Mucosa of descending colon (tissue), 3 donors: ENCODE measurements at regions not wholly inside any gene's neighbourhood (a gene's known extent, or its start where the extent isn't known, plus 50 kb on each side); places are given as distances from the start of the nearest gene placed in this dataset.

Source experiments
- ATAC-seq: fragments of 200-7000 bp; cut with Tn5 transposase; one replicate; pipeline ENCODE4 v1.9.1; 2020; ENCODE audit warnings: mild to moderate bottlenecking, moderate library complexity
- DNase-seq, 3 donors: peaks; one replicate each; pipeline ENCODE4 v3.0.0-alpha.2; 2020
- H3K36me3 ChIP-seq: fragments of 200-600 bp; one replicate; pipeline ENCODE4 v1.8.0; 2021; ENCODE audit warnings: low read depth, mild to moderate bottlenecking
- H3K4me1 ChIP-seq: fragments of 200-600 bp; one replicate; pipeline ENCODE4 v1.8.0; 2021; ENCODE audit warnings: low read depth, mild to moderate bottlenecking
- H3K4me3 ChIP-seq: fragments of 200-600 bp; one replicate; pipeline ENCODE4 v1.8.0; 2021; ENCODE audit warnings: mild to moderate bottlenecking
- H3K9me3 ChIP-seq: fragments of 200-600 bp; one replicate; pipeline ENCODE4 v1.8.0; 2021; ENCODE audit warnings: mild to moderate bottlenecking
- intact Hi-C, 2 donors: fragments of 100-400 bp; cut with DNase I in 1 of 2; cut with micrococcal nuclease in 1 of 2; formaldehyde crosslinking; loops; one replicate each; pipeline versions ENCODE4 v1.11.0 to v1.11.1; 2022; cut with DNase I, micrococcal nuclease
- TF ChIP-seq, protein P1 (sequence below): fragments of 200-600 bp; IDR thresholded peaks from one replicate; pipeline ENCODE4 v1.8.0; 2022; ENCODE audit warnings: antibody characterized with exemption, mild to moderate bottlenecking
- donor health status: DM: no; HTN: no; CAD: no; lungs with moderate emphysema.
- donor health status: DM: no; HTN: no; CAD: no.
- donor health status: DM: no; HTN: yes; CAD: no.

GRCh38 chr3:18683900-18684299, 258.8 kb upstream of the SATB1 start:
- no peaks in the 10 kb centered on the region for H3K9me3 ChIP-seq
- intact Hi-C loops: no loop called here
- ATAC-seq: no peak

DNA sequence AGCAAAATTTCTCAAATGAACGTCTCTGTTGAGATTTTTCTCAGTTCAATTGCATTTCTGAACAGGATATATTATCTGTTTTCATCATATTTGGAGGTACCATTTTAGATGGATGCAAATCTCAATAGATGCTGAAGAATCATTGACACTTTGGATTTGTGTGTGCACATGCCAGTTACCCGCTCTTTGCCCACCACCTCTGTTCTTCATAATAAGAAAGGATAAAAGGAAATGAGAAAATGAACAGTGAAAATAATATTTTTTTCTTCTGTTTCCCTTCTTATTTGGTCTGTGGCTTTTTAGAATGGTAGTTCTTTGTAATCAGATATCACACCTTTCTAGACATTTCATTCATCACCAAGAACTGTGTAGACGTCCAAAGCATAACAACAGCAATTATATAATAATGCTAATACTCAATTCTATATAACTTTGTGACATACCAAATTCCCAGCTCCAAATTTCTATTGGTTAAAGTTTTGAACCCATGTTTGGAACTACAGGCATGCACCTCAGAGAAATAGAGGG, 256.7 kb upstream of the SATB1 start:
- no peak for DNase-seq
- no peaks in the 10 kb centered on the region for H3K4me1 ChIP-seq

More at GRCh38 chr3:18683900-18684299, 258.8 kb upstream of the SATB1 start:
- DNase-seq: no peak
- no peaks in the 10 kb centered on the region for H3K36me3 ChIP-seq
- no peaks in the 10 kb centered on the region for H3K4me1 ChIP-seq
- TF ChIP-seq, protein P1, sequence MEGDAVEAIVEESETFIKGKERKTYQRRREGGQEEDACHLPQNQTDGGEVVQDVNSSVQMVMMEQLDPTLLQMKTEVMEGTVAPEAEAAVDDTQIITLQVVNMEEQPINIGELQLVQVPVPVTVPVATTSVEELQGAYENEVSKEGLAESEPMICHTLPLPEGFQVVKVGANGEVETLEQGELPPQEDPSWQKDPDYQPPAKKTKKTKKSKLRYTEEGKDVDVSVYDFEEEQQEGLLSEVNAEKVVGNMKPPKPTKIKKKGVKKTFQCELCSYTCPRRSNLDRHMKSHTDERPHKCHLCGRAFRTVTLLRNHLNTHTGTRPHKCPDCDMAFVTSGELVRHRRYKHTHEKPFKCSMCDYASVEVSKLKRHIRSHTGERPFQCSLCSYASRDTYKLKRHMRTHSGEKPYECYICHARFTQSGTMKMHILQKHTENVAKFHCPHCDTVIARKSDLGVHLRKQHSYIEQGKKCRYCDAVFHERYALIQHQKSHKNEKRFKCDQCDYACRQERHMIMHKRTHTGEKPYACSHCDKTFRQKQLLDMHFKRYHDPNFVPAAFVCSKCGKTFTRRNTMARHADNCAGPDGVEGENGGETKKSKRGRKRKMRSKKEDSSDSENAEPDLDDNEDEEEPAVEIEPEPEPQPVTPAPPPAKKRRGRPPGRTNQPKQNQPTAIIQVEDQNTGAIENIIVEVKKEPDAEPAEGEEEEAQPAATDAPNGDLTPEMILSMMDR: no peak
- H3K4me3 ChIP-seq: no peak overlapping the region

DNA sequence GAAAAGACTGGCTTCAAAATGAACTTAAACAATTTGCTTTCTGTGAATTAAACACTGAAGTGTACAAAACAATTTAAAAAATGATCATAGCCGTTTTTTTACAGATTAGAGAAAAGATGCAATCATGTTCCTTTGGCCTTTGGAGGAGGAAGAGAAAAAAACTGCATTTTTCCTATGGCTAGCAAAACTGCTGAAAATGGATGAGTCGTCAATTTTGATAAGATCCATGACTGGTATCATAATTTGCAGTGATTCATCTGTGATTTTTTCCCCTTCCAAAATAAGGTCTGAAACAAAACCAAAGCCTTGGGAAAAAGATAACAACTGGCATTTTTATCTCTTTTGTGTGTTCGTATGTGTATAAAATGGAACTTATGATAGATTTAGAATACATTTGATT, 255.6 kb upstream of the SATB1 start:
- H3K4me1 ChIP-seq: no peaks in the 10 kb centered on the region
- no peak overlapping the region for H3K4me3 ChIP-seq
- TF ChIP-seq, protein P1: no peak
- DNase-seq (no peak), ATAC-seq (no peak)
- H3K9me3 ChIP-seq: no peaks in the 10 kb centered on the region
- no peaks in the 10 kb centered on the region for H3K36me3 ChIP-seq
- intact Hi-C loops: no loop called here

More for the DNA sequence above, 256.7 kb upstream of the SATB1 start:
- no peak for ATAC-seq
- TF ChIP-seq, protein P1: no peak
- no peaks in the 10 kb centered on the region for H3K9me3 ChIP-seq
- H3K4me3 ChIP-seq: no peak overlapping the region
- H3K36me3 ChIP-seq: no peaks in the 10 kb centered on the region
- intact Hi-C loops: no loop called here

DNA sequence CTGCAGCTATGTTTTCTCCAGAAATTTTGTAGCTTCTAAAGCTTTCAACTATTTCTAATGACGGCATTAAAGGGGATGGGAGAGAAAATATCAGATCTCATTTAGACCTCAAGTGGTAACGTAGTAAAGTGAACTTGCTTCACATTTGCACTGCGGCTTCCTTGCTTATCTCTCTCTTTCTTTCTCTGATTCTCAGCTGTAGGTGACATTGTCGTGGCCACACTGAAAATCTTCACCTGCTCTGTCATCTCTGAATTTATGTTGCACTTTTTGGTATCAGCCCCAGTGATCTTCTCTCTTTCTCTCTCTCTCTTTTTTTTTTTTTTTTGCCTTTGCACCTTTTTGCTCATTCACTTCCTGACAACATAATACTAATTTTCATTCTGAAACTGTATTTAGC, 254.1 kb upstream of the SATB1 start:
- ATAC-seq: no peak
- intact Hi-C loops: no loop called here
- DNase-seq: no peak
- Histone ChIP-seq H3K36me3 (no peaks in the 10 kb centered on the region), H3K4me1 (no peaks in the 10 kb centered on the region), H3K4me3 (no peak overlapping the region), H3K9me3 (no peaks in the 10 kb centered on the region)
- TF ChIP-seq, protein P1: no peak

GRCh38 chr3:18675197-18675596, 250.1 kb upstream of the SATB1 start:
- Histone ChIP-seq H3K36me3 (no peaks in the 10 kb centered on the region), H3K9me3 (no peaks in the 10 kb centered on the region), H3K4me3 (no peak overlapping the region), H3K4me1 (no peaks in the 10 kb centered on the region)
- DNase-seq (no peak), ATAC-seq (no peak)
- intact Hi-C loops: no loop called here
- TF ChIP-seq, protein P1: no peak

DNA sequence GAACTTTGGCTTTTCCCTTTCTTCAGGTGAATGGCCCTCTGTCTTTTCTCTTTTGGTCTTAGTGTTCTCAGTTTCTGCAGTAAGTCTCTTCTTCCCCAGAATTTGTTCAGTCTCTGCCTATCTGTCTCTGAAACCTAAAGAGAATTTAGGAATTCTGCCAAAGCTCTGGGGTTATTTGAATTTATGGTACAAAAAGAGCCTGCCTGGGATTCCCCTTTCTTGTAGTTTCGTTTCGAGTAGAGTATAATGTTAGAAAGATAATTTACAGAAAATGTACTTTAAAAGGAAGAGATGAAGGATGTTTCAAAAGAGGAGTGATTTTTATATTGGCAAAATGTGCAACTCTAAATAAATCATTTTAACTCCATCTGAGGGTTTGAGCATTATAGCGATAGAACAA, 247.4 kb upstream of the SATB1 start:
- Histone ChIP-seq H3K9me3 (no peaks in the 10 kb centered on the region), H3K4me1 (no peaks in the 10 kb centered on the region), H3K4me3 (no peak overlapping the region), H3K36me3 (no peaks in the 10 kb centered on the region)
- DNase-seq: no peak
- intact Hi-C loops: no loop called here
- ATAC-seq: no peak
- TF ChIP-seq, protein P1: no peak
